Stimulated activated CD8-positive, alpha-beta memory T cell treated with anti-CD3 and anti-CD28 coated beads, Interleukin-2, amount 100 ng/mL, for 48 hours (primary cell): ENCODE measurements at regions not wholly inside any gene's neighbourhood (a gene's known extent, or its start where the extent isn't known, plus 50 kb on each side); places are given as distances from the start of the nearest gene placed in this dataset.

Source experiments
- DNase-seq, 2 donors: peaks; one replicate each; pipeline ENCODE4 v3.0.0-alpha.2; 2020; ENCODE audit warnings: low read depth in 2 of 2

- no peak for DNase-seq
Measured at GRCh38 chr2:238963161-238963970, 115.5 kb downstream of the TWIST2 start.

DNA sequence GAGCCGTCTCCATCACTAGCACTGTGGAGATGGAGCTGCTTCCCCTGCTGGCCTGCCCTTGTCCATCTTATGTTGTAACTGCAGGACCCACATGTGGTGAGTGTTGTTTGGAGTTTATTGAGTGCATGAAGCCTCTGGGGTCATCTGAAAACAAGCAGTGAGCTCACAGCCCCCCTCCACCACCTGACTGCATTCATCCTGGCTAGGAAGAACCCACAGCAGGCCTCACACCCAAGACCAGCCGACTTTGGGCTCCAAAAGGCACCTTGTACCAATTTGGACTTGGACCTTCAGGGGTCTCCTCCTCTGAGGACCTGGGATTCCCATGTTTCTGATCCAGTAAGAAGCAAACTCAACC, 116.1 kb downstream of the TWIST2 start:
- no peak for DNase-seq

- no peak for DNase-seq
Measured at GRCh38 chr2:238964544-238965067, 116.7 kb downstream of the TWIST2 start.

- no peak for DNase-seq
Measured at GRCh38 chr2:238965371-238966071, 117.6 kb downstream of the TWIST2 start.

DNA sequence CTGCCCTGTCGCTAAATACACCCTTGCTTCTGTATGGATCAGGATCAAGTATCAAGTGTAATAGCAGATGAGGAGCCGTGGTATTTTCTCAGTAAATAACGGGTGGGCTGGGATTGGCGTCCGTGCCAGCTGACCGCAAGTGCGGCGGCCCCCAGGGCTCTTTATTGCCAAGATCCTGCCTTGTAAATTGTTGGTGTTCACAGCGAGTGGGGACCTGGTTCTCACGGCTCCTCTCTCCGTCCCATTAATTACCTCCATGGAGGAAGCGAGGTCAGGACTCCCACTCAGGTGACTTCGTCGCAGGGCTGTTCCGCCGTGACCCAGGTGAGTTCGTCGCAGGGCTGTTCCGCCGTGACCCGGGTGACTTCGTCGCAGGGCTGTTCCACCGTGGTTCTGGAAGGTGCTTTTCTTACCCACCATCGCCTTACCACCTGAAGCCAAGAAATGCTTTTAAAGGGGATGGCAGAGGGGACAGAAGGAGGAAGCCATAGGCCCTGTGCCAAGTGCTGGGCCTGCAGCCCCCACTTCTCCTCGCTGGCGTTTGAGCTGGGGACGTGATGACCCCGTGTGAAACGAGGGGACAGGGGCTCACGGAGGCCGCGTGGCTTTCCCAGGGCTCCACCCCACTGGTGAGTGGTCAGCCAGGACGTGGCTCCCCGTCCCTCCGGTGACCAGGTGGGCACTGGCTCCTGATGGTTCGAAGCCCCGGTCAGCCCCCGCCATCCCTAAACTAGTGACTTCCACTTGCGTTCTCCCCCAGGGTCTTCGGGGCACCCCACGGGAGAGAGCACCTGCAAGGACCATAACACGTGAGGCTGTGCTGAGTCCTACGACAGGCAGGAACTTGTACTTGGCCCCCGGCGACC, 118.4 kb downstream of the TWIST2 start:
- DNase-seq = no peak

DNA sequence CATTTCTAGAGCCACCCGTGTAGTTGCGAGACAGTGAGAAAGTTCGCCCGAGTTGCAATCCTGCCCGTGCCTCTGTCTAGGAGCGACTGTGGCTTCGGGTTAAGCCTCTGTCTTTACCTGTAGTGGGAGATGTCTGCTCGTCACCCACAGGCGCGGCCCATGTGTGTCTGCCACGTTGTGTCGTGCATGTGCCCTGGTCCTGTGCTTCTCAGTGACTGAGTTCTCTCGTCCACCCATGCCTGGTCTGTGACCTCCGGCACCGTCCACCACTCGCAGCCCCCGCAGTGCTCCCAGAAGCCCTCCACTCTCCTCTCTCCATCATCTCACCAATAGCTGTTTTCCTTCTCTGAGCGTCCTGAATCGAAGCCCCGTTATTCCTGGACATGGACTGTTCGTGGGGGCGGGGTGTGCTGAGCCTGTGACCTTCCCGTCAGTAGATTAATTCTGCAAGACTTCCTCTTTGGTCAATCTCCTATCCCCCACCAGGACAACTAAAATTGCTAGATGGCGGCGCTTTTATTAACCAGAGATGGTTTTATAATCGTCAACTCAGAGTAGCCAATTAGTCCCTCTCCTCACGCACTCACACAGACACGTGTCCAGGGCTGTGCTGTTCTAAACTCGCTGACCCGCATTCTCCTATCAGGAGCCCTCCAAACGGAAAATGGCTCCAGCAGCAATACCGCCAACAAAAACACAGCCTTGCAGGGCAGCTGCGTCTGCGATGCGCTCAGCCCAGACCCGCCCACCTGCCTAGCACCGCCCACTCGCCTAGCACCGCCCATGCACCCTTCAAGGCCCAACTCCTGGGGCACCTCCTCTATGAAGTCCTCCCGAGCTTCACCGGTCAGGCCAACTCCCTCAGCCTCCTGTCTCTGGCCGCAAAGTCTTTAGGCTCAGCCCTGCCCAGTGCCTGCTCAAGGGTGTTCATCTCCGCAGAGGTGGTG, 119.4 kb downstream of the TWIST2 start:
- no peak for DNase-seq

DNA sequence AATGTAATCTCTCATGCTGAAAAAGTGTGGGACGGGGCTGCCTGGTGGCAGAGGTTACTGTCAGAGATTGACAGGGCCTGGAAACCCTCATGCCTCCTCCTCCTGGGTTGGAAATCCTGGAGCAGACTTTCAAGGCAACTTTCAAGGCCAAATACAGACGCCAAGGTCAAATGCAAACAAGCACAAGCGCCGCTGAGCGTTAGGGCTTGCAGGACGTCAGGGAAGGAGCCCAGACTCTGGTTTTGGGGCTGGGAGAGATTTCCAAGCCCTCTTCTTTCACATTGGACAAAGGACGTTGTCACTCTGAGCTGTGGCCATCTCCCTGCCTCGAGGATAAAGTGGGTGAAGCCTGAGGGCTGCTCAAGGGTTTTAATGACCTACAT, 120.1 kb downstream of the TWIST2 start:
- DNase-seq = no peak

DNA sequence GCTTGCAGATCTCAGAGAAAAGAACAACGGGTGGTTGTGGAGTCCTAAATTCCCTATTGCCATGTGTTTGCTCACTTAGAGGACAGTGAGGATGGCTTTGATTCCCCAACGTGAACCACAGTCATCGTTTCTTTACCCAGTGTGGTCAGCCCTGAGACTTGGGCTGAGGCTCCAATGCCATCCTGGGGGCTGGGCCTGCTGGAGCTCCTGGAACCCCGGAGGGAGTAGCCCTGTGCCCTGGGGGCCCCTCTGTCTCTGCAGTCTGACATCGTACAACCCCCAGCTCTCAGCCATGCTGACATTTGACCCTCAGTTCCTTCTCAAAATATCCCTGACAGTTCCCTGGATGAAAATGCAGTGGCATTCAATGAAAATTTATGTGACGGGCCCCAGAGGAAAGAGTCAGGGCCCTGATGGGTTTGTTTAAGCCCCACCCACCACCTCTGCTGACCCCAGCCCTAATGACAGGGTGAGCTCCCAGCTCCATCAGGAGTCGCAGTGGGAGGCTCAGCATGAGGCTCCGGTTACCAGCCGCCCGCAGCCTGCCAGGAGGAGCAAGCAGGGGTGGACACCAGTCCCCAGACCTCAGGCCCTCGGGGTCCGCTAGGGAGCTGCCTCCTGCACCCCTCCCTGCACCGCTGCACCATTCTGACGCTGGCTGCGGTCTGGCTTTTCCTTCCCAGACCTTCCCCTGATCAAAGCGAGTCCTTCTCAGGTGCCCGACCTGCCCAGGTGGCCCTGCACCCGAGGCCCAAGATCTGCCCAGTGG, 120.9 kb downstream of the TWIST2 start:
- DNase-seq = no peak

- no peak for DNase-seq
Measured at GRCh38 chr2:238969857-238970256, 122.0 kb downstream of the TWIST2 start.

DNA sequence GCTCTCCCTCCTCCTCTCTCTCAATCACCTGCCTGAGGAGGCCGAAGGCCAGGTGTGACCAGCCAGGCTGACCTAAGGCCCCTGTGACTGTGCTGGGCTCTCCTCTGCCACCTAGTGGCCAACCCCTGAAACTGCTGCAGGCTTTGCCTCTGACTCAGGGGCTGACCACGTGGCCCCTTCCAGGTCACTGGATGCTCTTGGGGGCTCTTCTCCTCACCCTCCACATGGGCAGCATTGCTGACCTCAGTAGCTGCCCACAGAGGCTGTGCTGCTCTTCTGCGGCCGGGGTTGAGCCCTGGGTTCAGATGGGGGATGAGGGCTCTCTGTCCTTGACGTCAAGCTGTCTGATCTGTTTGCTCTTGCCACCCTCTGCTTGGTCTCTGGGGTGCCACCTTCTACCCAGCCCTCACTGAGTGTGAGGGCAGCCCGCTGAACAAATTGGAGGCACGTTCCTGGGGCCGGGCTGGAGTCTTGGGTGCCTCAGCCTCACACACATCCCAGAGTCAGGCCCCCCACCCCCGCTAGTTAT, 122.7 kb downstream of the TWIST2 start:
- peak; percentile 20 to 23 for DNase-seq

DNA sequence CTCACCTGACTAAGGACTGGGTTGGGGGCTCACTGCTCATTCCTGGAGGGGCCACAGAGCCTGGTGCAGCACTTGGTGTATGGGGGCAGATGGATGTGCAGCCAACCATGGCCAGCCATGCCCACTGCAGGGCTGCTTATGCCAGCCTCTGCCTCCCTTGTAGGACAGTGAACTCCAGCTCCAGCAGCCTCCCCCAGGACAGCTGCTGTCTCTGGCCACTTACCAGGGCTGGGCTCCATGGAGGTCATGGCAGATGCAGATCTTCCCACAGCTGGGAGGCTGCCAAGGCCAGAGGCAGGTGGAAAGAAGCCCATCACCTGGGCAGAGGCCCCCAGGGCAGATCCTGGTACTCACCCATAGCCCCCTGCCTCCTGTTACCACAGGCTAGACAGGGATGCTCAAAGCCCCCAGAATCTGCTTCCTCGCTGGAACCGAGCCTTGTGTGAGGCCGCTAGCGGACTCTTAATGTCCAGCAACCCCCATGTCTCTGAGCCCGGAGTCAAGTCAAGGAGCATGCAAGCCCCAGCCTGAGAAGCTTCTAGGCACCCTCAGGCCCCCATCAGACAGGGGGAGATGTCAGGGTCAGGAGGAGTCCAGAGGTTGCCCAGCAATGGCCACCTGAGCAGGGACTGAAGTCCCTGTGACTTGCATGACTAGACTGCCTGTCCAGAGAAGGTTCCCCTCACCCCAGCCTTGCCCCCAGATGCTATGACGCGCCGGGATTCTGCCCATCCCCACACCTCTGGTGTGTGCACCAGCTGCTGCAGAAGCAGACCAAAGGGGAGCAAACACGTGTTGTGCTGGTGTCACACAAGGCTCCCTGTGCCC, 123.6 kb downstream of the TWIST2 start:
- no peak for DNase-seq

DNA sequence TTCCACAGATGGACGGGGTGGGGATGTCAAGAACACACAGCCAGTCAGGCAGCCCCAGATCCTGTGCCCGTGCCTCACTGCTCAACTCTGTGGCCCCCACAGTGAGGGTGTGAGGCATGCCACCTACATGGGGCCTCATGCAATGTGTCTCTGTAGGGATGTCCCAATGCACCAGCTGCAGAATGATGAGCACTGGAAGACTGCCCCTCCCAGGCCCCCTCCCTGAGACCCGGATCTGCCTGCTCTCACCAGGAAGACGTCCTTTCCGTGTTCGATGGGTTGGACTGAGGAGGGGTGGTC, 124.2 kb downstream of the TWIST2 start:
- no peak for DNase-seq

DNA sequence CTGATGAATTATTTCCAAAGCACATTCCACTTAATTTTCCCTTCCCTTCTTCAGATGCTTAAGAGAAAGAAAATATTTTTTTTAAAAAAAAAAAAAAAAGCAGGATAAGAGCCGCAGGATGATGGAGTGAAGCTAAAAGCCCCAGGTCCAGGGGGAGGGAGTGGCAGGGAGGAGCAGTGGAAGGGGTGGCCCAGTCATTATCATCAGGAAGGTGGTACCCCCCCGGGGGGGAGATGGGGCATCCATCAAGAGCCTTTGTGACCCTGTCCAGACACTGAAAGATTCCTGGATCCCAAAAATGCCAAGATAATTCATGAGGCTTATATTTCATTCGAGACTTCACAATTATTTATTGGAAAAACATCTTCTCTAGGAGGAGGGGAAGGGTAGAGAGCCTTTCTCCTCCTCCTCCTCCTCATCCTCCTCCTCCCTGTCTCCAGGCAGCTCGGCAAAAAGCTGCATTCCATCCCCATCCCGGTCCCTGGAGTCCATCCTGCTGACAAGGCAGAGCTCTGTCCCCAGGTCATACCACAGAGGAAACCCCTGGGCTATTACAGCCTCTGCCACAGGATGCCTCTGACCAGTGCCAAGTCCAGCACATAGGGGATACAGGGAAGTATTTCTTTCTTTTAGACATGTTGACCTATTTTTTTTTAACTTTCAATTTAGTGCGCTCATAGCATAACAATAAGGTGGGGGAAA, 125.3 kb downstream of the TWIST2 start:
- DNase-seq = no peak

- DNase-seq = no peak
Measured at GRCh38 chr2:238974081-238974480, 126.2 kb downstream of the TWIST2 start.

DNA sequence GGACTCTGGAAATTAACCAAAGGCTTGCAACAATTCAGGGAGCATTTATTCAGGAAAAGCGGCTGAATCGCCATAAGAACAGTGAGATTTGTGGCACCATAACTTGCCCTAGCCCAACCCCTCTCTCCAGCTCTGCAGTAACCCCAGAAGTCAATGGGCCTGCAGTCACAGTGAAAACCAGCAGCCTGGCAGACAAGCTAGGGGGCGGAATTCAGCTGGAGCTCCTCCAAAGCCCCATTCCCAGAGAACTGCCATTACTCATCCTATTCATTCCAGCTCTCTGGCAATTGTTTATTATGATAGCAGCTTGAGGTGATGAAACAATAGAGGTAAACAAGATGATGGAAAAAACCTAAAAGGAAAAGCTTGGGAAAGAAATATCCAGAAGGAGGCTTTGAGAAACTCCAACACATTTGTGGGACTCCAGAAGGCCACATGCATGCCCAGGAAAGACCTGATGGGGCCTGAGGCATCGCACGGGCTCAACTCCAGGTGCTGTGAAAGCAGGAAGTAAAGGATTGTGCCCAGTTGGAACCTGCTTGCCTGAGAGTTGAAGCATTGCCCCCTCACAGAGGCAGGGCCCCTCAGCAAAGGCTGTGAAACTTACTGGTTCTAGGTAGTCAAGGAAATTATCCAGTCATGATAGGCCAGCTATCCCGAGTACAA, 126.7 kb downstream of the TWIST2 start:
- DNase-seq = no peak

DNA sequence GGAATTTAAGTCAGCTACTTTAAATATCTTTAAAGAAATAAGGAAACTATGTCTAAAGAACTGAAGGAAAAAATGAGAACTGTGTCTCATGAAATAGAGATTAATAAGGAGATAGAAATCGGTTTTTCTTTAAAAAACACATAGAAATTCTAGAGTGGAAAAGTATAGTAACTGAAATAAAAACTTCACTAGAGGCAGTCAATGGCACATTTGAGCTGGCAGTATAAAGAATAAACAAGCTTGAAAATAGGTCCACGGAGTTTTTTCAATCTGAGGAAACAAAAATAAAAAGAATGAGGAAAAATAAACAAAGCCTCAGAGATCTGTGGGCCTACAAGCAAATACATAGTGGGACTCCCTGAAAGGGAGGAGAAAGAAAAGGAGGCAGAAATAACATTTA, 127.5 kb downstream of the TWIST2 start:
- DNase-seq = no peak

GRCh38 chr2:238978497-238978896, 130.6 kb downstream of the TWIST2 start:
- DNase-seq = no peak

DNA sequence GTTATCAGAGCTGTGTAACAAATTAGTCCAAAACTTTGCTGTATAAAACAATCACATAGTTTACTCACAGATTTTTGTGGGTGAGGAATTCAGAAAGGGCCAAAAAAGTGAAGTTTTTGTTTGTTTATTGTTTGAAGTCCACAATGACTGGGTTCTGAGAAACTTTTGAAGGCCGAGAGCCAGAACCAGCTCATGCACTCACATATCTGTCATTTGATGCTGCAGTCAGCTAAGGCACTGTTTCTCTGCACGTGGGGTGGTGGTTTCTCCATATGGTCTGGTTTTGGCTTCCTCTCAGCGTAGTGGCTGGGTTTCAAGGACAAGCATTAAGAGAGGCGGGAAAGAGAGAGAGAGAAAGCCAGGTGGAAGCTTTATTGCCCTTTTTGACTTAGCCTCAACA, 131.8 kb downstream of the TWIST2 start:
- DNase-seq = no peak
